Colon (tissue), 2 donors: ENCODE measurements at regions not wholly inside any gene's neighbourhood (a gene's known extent, or its start where the extent isn't known, plus 50 kb on each side); places are given as distances from the start of the nearest gene placed in this dataset.
"Not testable (repeated sequence)": the region's sequence is repeated elsewhere in the genome, so short reads cannot be mapped to it uniquely, and the experiment has no call there.

Source experiments
- FAIRE-seq: peaks from 2 replicates; lab custom pipeline; 2012; peaks lifted over from hg19 to GRCh38; lab: Jason Lieb, UNC
- donor health status: control.
- donor health status: control.

- FAIRE-seq, result not testable (repeated sequence)
These were observed 130.5 kb upstream of the VOPP1 start for GRCh38 chr7:55702831-55703230.

GRCh38 chr7:55699450-55699842 is 127.1 kb upstream of the VOPP1 start:
- FAIRE-seq, result not testable (repeated sequence)

GRCh38 chr7:55698607-55699449 is 126.5 kb upstream of the VOPP1 start:
- FAIRE-seq, result not testable (repeated sequence)

GRCh38 chr7:55695893-55696701 is 123.8 kb upstream of the VOPP1 start:
- FAIRE-seq, result not testable (repeated sequence)

- peak; percentile 61 for FAIRE-seq
These were observed 122.2 kb upstream of the VOPP1 start for GRCh38 chr7:55694484-55694883.

- FAIRE-seq, result not testable (repeated sequence)
These were observed 116.7 kb upstream of the VOPP1 start for GRCh38 chr7:55688684-55689681.

GRCh38 chr7:55688261-55688660 is 116.0 kb upstream of the VOPP1 start:
- not testable (repeated sequence) for FAIRE-seq

- not testable (repeated sequence) for FAIRE-seq
These were observed 115.0 kb upstream of the VOPP1 start for GRCh38 chr7:55687252-55687651.

- not testable (repeated sequence) for FAIRE-seq
These were observed 114.5 kb upstream of the VOPP1 start for GRCh38 chr7:55686771-55687170.

- not testable (repeated sequence) for FAIRE-seq
These were observed 111.2 kb upstream of the VOPP1 start for GRCh38 chr7:55683501-55683900.

GRCh38 chr7:55675589-55675988 is 103.3 kb upstream of the VOPP1 start:
- peak; percentile 82 for FAIRE-seq

GRCh38 chr7:55673525-55673924 is 101.2 kb upstream of the VOPP1 start:
- not testable (repeated sequence) for FAIRE-seq

- FAIRE-seq, result not testable (repeated sequence)
These were observed 99.8 kb upstream of the VOPP1 start for GRCh38 chr7:55672084-55672483.

GRCh38 chr7:55657654-55658053 is 85.4 kb upstream of the VOPP1 start:
- no peak for FAIRE-seq

- no peak for FAIRE-seq
These were observed 78.8 kb upstream of the VOPP1 start for GRCh38 chr7:55651057-55651456.

GRCh38 chr7:55649238-55649637 is 76.9 kb upstream of the VOPP1 start:
- FAIRE-seq, result no peak

- no peak for FAIRE-seq
These were observed 72.3 kb upstream of the VOPP1 start for GRCh38 chr7:55644567-55644966.

- FAIRE-seq, result no peak
These were observed 70.0 kb upstream of the VOPP1 start for GRCh38 chr7:55642266-55642665.

- no peak for FAIRE-seq
These were observed 69.5 kb upstream of the VOPP1 start for GRCh38 chr7:55641811-55642210.

- FAIRE-seq, result no peak
These were observed 69.0 kb upstream of the VOPP1 start for GRCh38 chr7:55641273-55641691.

- FAIRE-seq, result no peak
These were observed 67.3 kb upstream of the VOPP1 start for GRCh38 chr7:55639640-55640039.
